ENCODE measurements at regions not wholly inside any gene's neighbourhood (a gene's known extent, or its start where the extent isn't known, plus 50 kb on each side); places are given as distances from the start of the nearest gene placed in this dataset.
"Not testable (repeated sequence)": the region's sequence is repeated elsewhere in the genome, so short reads cannot be mapped to it uniquely, and the experiment has no call there.

DNA sequence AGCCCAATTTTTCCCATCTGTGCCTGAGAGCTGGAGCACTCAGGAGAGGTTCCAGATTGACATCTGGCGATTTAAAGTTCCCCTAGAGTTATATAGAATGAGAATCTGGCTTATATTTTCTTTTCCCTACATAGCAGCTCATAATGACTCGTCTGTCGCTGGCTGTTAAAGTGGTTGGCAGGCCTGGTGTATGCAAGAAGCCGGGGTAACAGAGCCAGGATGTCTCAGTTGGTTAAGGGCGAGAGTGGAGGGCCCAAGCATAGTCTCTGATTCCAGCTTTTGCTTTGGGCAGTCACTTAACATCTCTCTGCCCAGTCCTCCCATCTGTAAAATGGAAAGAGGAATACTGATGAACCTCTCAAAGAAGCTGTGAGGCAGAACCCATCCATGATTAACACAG lies 751.6 kb downstream of the NOVA1 start:
- in situ Hi-C loops (cut with HindIII; ENCODE audit: low pct_unique_long_range_greater_than_20kb, low sequenced_read_pairs), result no loop called here
- no peak for DNase-seq (ENCODE audit: low read depth)

DNA sequence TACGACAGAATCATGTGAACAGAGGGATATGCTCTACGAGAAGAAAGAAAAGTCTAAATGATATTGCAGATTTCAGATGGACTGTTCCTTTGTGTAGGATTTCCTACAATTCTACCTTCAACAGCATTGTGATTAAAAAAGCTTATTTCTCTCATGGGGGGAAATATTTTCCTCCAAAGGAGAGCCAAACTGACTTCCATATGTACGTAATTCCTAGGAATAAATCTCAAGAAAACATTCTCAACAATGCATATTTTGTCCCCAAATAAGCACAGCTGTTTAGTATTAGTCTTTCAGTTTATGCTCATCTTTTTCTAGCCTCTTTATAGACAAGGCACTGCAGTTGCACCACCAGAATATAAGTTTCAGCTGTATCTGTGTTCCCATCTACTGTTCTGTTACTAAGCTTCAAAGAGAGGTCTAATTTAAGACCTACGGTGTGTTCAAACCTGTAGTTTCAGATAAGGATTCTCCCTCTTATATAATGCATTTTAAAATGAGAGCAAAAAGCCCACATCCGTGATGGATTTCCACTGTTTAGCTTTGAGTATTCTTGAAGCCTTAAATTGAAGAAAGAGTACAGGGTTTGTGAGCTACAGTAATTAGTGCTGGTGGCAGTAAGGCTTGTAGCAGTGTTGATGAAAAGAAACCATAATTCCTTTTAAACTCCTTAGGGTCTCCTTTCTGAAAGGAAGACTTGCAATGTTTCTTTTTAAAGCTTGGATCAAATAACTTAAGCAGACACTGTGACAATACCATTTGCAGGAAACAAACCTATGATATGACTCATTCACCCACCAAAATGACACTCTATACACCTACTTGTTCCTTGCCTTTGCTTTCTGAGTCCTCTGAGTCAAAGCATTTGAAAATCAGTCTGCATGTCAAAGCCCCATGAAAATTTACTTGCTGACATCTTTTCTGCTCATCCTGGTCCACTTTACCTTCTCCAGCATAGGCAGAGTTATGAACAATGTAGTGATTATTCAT lies 754.1 kb downstream of the NOVA1 start:
- in situ Hi-C loops (cut with HindIII; ENCODE audit: low pct_unique_long_range_greater_than_20kb, low sequenced_read_pairs), result no loop called here
- DNase-seq (ENCODE audit: low read depth), result no peak

GRCh38 chr14:25841226-25841625 lies 756.6 kb downstream of the NOVA1 start:
- in situ Hi-C loops (cut with HindIII; ENCODE audit: low pct_unique_long_range_greater_than_20kb, low sequenced_read_pairs), result no loop called here
- DNase-seq (ENCODE audit: low read depth), result peak; percentile 6

GRCh38 chr14:25837551-25837965 lies 760.3 kb downstream of the NOVA1 start:
- in situ Hi-C loops (cut with HindIII; ENCODE audit: low pct_unique_long_range_greater_than_20kb, low sequenced_read_pairs), result no loop called here
- DNase-seq (ENCODE audit: low read depth), result no peak

GRCh38 chr14:25836636-25837035 lies 761.2 kb downstream of the NOVA1 start:
- in situ Hi-C loops (cut with HindIII; ENCODE audit: low pct_unique_long_range_greater_than_20kb, low sequenced_read_pairs), result no loop called here
- DNase-seq (ENCODE audit: low read depth), result no peak

DNA sequence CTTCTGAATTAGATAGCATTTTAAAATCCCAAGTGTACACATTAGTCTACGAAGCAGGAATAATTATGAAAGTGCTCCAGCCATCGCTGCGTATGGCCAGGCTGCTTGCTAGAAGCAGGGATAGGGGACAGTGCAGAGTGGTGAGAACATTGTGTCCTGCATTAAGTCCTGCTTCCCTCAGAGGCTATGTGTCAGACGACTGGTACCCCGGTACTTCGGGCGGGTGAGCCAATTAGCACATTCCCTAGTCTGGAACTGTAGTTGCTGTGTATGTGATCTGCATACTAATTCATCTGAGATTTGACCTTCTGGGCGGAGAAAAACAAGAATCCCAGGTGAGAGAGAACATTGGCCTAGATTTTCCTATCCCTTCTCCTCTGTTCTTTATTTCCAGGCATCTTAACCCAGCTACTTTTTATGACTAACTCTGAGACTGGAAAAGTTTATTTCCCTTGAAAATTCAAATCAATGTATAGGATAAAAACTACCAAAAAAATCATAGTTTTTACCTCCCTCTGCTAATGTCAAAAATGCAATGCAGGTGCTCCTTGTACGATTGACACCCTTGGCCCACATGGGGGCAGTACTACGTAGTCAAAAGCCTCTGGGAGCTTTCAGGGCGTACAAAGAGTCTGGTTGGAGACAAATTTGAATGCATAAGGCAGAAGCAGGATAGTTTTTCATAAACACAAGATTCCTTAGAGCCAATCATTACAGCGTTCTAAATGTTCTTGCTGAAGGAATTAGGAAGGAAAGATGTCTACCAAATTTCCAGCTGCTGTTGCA lies 764.3 kb downstream of the NOVA1 start:
- in situ Hi-C loops (cut with HindIII; ENCODE audit: low pct_unique_long_range_greater_than_20kb, low sequenced_read_pairs), result no loop called here
- peak; percentile 8 for DNase-seq (ENCODE audit: low read depth)

DNA sequence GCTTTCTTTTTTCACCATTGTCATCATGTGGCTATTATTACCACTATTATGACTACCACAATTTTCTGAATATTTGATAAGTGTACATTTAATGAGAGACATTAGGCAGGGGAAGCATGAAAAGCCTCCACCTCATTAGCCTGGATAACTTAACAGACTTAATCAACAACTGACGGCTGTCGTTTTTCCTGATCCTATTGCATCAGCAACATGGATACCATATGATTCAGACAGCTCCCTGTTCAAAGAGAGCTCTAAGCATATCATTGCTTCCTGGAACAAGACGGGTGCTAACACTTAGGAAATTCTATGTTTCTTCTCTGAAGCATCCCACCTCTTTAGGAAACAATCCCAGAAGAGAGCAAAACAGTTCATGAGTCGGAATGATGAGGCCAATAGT lies 765.2 kb downstream of the NOVA1 start:
- in situ Hi-C loops (cut with HindIII; ENCODE audit: low pct_unique_long_range_greater_than_20kb, low sequenced_read_pairs), result no loop called here
- DNase-seq (ENCODE audit: low read depth), result no peak

- no peak for DNase-seq (ENCODE audit: low read depth)
- in situ Hi-C loops (cut with HindIII; ENCODE audit: low pct_unique_long_range_greater_than_20kb, low sequenced_read_pairs), result no loop called here
Measured at GRCh38 chr14:25828562-25828961, 769.3 kb downstream of the NOVA1 start.

GRCh38 chr14:25826105-25826504 lies 771.7 kb downstream of the NOVA1 start:
- in situ Hi-C loops (cut with HindIII; ENCODE audit: low pct_unique_long_range_greater_than_20kb, low sequenced_read_pairs), result no loop called here

DNA sequence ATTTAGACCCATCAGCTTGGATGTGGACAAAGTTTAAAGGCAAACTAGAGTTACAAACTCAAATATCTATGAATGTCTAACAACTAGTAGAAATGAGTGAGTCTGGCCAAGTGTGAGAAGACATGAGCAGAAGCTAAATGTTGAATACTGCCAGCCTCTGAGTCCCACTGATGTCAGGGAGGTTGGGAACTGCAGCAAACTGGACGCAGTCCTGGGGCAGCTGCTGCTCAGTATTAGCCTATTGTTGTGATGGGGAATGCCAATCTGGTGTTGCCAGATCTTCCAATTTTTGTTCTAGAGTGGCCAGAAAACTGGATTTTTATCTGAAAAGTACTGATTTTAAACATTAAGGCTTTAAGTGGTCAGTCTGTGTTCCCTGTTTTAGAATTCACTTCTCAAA lies 770.4 kb upstream of the STXBP6 start:
- in situ Hi-C loops (cut with HindIII; ENCODE audit: low pct_unique_long_range_greater_than_20kb, low sequenced_read_pairs), result no loop called here
- DNase-seq (ENCODE audit: low read depth), result no peak

More at GRCh38 chr14:25826105-25826504, 771.7 kb downstream of the NOVA1 start:
- no peak for DNase-seq (ENCODE audit: low read depth)

DNA sequence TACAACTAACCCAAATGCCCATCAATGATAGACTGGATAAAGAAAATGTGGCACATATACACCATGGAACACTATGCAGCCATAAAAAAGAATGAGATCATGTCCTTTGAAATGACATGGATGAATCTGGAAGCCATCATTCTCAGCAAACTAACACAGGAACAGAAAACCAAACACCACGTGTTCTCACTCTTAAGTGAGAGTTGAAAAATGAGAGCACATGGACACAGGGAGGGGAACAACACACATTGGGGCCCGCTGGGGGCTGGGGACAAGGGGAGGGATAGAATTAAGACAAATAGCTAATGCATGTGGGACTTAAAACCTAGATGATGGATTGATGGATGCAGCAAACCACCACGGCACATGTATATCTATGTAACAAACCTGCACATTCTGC lies 764.7 kb upstream of the STXBP6 start:
- DNase-seq (ENCODE audit: low read depth); in situ Hi-C loops (cut with HindIII; ENCODE audit: low pct_unique_long_range_greater_than_20kb, low sequenced_read_pairs): not testable (repeated sequence)

DNA sequence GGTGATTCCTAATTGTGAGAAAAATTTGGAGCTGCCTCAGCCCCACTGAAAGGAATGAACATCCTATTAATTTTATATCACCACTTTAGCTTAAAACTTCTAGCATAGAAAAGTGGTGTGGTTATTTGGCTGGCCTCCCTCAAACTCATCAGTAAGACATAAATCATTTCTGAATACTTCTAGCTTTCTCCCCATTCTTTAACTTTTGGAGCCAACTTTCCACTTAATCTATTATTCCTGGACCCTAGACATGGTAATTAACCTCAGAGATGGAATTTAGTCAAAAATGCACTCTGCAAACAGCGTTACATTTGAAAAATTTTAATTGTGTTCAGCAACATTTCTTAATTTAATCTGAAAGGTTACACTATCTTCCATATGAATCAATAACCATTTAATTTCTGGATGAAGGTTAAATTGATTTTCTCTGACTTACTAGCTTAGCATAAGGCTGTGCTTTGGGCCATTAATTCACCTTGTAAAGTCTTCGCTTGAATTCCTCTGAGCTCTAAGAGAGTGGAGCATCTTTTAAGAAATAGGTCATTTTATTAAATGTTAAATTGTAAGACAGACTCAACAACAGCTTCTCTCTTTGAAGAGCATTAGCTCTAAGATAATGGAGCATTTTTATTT lies 753.6 kb upstream of the STXBP6 start:
- no peak for DNase-seq (ENCODE audit: low read depth)
- in situ Hi-C loops (cut with HindIII; ENCODE audit: low pct_unique_long_range_greater_than_20kb, low sequenced_read_pairs), result no loop called here

DNA sequence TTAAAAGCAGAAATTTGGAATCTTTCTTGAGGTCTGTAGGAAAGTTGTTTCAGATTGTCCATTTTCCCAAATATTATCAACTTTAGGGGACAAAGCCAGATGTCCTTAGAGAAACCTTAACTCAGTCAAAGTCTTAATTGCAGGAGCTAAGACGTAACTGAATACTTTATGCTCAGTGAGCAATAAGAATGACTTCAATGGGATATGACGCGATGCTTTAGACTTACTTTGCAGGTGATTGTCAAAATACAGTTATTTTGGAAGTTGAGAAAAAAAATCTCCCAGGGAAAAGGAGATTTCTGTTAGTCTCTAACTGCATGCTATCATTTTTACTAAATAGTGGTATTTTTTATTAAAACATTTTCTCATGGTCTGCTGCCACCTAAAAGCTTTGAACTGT lies 750.9 kb upstream of the STXBP6 start:
- in situ Hi-C loops (cut with HindIII; ENCODE audit: low pct_unique_long_range_greater_than_20kb, low sequenced_read_pairs), result no loop called here
- no peak for DNase-seq (ENCODE audit: low read depth)

- in situ Hi-C loops (cut with HindIII; ENCODE audit: low pct_unique_long_range_greater_than_20kb, low sequenced_read_pairs), result no loop called here
- no peak for DNase-seq (ENCODE audit: low read depth)
Measured at GRCh38 chr14:25788252-25788651, 738.3 kb upstream of the STXBP6 start.

DNA sequence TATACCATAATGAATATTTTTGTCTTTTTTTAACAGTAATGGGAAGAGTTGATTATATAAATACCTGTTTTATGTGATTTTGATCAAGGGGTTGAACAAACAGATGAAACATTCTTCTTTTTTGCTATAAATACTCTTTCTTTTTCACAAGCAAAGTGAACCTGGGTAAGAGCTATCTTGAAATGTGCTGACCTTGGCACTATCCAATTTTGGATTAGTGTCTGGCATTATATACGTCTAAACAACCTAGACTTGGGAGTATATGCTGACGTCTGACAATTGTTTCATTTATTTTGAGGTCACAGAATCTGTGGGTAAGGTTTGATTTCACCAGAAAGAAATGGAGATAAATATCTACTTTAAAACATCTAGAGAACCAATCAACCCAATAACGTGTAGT lies 716.0 kb upstream of the STXBP6 start:
- DNase-seq (ENCODE audit: low read depth), result no peak
- in situ Hi-C loops (cut with HindIII; ENCODE audit: low pct_unique_long_range_greater_than_20kb, low sequenced_read_pairs), result no loop called here

DNA sequence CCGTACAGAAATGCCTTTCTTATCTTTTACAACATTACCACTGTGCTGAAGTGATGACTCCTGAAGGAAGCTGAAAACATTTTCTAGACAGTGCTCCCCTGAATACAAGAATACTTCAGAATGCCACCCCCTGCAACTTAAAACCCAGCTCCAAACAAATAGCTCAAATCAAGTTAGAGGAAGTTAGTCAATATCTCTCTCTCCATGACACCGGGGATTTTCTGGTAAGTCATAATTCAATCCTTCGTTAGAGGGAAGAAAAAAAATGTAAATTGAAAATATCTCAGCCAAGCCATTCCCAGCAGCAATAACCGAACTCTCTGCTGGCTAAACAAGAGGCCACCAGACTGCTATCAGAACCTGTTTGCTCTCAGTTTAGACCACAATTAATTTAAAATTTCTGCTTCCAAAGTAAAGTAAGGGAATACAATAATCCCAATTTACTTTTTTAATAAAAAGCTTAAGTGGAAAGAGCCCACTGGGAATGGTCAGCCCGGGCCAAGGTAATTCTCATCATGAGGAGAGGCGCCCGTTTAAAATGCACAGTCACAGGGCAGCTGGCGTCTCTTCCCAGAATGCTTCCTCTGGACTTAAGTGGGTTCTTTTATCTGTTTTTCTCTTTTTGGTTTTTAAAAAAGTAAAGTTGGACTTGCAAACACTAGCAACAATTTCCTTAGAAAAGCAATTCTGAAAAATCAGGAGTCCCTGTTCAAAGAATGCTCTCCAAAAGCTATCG lies 710.1 kb upstream of the STXBP6 start:
- in situ Hi-C loops (cut with HindIII; ENCODE audit: low pct_unique_long_range_greater_than_20kb, low sequenced_read_pairs), result no loop called here

GRCh38 chr14:25759256-25759655 lies 709.3 kb upstream of the STXBP6 start:
- DNase-seq (ENCODE audit: low read depth), result no peak
- in situ Hi-C loops (cut with HindIII; ENCODE audit: low pct_unique_long_range_greater_than_20kb, low sequenced_read_pairs), result no loop called here

More for the DNA sequence above, 710.1 kb upstream of the STXBP6 start:
- DNase-seq (ENCODE audit: low read depth), result no peak

GRCh38 chr14:25757364-25757763 lies 707.4 kb upstream of the STXBP6 start:
- in situ Hi-C loops (cut with HindIII; ENCODE audit: low pct_unique_long_range_greater_than_20kb, low sequenced_read_pairs), result no loop called here
- no peak for DNase-seq (ENCODE audit: low read depth)
